Ovary (tissue), 7 donors: ENCODE measurements at regions not wholly inside any gene's neighbourhood (a gene's known extent, or its start where the extent isn't known, plus 50 kb on each side); places are given as distances from the start of the nearest gene placed in this dataset.

Experiments used
- DNase-seq, 5 donors: peaks; one replicate each; pipeline ENCODE4 v3.0.0-alpha.2; 2019 to 2020
- H3K27ac ChIP-seq, 2 donors: fragments of 200-600 bp; one replicate each; pipeline versions ENCODE4 v1.5.1 to v1.8.0; 2019 to 2022
- H3K27me3 ChIP-seq: fragments of 200-600 bp; one replicate; pipeline ENCODE4 v1.8.0; 2022
- H3K36me3 ChIP-seq: fragments of 200-600 bp; sonication (generic); one replicate; pipeline ENCODE4 v1.5.1; 2019
- H3K4me1 ChIP-seq: one replicate; pipeline ENCODE4 v1.8.1; 2013; ENCODE audit warnings: mild to moderate bottlenecking, moderate library complexity; ENCODE audit not compliant: insufficient read depth
- H3K4me3 ChIP-seq: fragments of 200-600 bp; sonication (generic); one replicate; pipeline ENCODE4 v1.5.1; 2017
- H3K9me3 ChIP-seq, 2 donors: fragments of 200-600 bp in 1 of 2; sonication (generic) in 1 of 2; one replicate each; pipeline versions ENCODE4 v1.5.1 to v1.8.1; 2013 to 2019; ENCODE audit warnings: mild to moderate bottlenecking in 1 of 2, moderate library complexity in 1 of 2
- EP300 ChIP-seq: sonication (generic); formaldehyde crosslinking; IDR thresholded peaks from one replicate; pipeline ENCODE4 v1.6.1; 2017; ENCODE audit warnings: antibody characterized with exemption
- POLR2A ChIP-seq: fragments of 450-650 bp; IDR thresholded peaks from one replicate; pipeline ENCODE4 v1.6.1; 2017; ENCODE audit warnings: antibody characterized with exemption, mild to moderate bottlenecking, moderate library complexity
- WGBS, 3 donors: extraction: QIAGEN DNeasy Blood & Tissue Kit in 1 of 3; methylation state at CpG; one replicate each; pipeline versions ENCODE4 v1.1.5 to v1.1.7; 2013 to 2017; 5-methylcytosine and 5-hydroxymethylcytosine counted together
- intact Hi-C, 4 donors: fragments of 100-400 bp; cut with DNase I; formaldehyde crosslinking; loops; one replicate each; pipeline versions ENCODE4 v1.11.0 to v1.15.1; 2022 to 2023
- TF ChIP-seq, protein P1 (sequence below), 3 donors: fragments of 450-650 bp in 2 of 3; fragments of 200-600 bp in 1 of 3; IDR thresholded peaks; one replicate each; pipeline versions ENCODE4 v1.5.1 to v1.8.0; 2016 to 2022; ENCODE audit warnings: antibody characterized with exemption in 3 of 3, mild to moderate bottlenecking in 1 of 3
- donor health status: DM: no; HTN: no; CAD: no; lungs with moderate emphysema.
- donor health status: DM: no; HTN: no; CAD: no.
- donor health status: Bipolar disorder and iron deficiency.
- donor health status: DM: no; HTN: no; CAD: no.
- donor health status: DM: yes; HTN: yes; CAD: no.

DNA sequence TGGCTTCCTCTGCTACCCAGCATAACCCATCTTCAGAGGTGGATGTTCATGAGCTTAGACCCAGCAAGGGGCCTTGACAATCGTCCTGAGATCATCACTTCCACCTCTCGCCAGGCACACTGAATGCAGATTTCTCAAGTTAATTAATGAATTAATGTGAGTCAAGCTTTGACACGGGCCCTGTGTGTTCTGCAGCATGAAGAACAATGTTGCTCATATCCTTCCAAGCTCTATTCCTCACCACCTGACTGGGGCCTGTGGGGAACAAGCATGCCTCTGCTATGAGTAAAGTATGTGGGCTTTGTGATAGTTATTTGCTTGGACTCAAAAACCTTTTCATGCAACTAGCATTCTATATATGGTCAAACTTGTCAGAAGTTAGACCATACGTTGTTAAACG is 122.0 kb downstream of the SEC16B start:
- 79 to 84% (median 82%) methylated on average over 5 of the region's 5 CpGs for WGBS, 3 donors
- Histone ChIP-seq H3K36me3 (no peaks in the 10 kb centered on the region), H3K9me3 (no peaks in the 10 kb centered on the region), H3K27ac (no peak overlapping the region), H3K4me3 (no peak overlapping the region), H3K4me1 (no peaks in the 10 kb centered on the region), H3K27me3 (no peaks in the 10 kb centered on the region)
- intact Hi-C loops = no loop called here
- TF ChIP-seq POLR2A (no peak), EP300 (no peak)
- TF ChIP-seq, protein P1, sequence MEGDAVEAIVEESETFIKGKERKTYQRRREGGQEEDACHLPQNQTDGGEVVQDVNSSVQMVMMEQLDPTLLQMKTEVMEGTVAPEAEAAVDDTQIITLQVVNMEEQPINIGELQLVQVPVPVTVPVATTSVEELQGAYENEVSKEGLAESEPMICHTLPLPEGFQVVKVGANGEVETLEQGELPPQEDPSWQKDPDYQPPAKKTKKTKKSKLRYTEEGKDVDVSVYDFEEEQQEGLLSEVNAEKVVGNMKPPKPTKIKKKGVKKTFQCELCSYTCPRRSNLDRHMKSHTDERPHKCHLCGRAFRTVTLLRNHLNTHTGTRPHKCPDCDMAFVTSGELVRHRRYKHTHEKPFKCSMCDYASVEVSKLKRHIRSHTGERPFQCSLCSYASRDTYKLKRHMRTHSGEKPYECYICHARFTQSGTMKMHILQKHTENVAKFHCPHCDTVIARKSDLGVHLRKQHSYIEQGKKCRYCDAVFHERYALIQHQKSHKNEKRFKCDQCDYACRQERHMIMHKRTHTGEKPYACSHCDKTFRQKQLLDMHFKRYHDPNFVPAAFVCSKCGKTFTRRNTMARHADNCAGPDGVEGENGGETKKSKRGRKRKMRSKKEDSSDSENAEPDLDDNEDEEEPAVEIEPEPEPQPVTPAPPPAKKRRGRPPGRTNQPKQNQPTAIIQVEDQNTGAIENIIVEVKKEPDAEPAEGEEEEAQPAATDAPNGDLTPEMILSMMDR (IDR thresholded peaks at IDR 0.05) = no peak
- no peak for DNase-seq

DNA sequence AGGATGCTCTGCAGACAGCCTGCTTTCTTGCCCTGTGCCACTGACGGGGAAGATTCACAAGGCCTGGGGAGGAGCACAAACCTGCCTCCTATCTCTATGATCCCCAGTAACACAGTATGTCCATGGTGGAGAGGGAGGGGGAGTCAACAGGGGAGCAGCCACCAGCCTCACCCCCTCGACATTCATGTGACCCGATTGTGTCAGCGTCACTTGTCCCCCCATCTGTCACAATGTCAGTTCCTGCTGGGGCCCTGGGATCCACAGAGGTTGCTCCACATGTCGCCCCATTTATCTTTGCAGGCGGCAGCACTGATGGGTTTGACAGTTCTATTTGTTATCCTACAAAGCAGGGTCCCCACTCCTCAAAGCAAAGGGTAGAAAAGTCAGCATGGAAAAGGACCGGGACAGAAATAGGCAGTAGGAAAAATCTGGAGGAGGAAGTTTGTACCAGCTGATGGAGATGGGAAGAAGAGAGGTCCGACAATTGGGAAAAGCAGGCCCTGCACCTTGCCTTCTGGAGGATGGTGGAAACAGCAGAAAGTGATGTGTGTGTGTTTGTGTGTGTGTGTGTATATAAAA is 130.9 kb downstream of the SEC16B start:
- no peak overlapping the region for H3K27ac ChIP-seq
- DNase-seq = no peak
- H3K9me3 ChIP-seq = no peaks in the 10 kb centered on the region
- intact Hi-C loops = no loop called here
- H3K36me3 ChIP-seq = no peaks in the 10 kb centered on the region
- 86 to 92% (median 88%) methylated on average over 8 of the region's 8 CpGs for WGBS, 3 donors
- no peak overlapping the region for H3K4me3 ChIP-seq
- no peaks in the 10 kb centered on the region for H3K4me1 ChIP-seq
- no peaks in the 10 kb centered on the region for H3K27me3 ChIP-seq
- TF ChIP-seq, protein P1 (IDR thresholded peaks at IDR 0.05) = no peak
- TF ChIP-seq EP300 = no peak
- no peak for TF ChIP-seq POLR2A

DNA sequence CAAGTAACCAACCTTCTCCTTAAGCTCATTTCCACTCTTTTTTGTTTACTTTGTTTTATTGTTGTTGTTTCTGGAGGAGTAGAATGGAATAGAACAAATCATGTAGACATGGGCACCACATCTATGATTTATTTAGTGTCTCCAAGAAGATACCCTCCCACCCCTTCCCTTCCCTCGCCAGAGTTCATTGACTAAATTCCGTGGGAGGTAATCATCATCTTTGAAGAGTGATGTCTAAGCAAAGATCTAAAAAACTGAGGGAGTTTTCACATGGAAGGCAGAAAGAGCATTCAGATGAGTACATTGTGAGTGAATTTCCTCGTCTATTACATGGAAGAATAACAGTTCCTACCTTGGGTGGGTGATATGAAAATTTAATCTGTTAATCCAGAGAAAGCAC is 136.2 kb downstream of the SEC16B start:
- Histone ChIP-seq H3K4me1 (no peaks in the 10 kb centered on the region), H3K27me3 (no peaks in the 10 kb centered on the region), H3K27ac (no peak overlapping the region), H3K4me3 (no peak overlapping the region), H3K9me3 (no peaks in the 10 kb centered on the region), H3K36me3 (no peaks in the 10 kb centered on the region)
- intact Hi-C loops = no loop called here
- WGBS, 3 donors = 56 to 68% (median 63%) methylated on average over 3 of the region's 3 CpGs
- no peak for DNase-seq
- TF ChIP-seq POLR2A = no peak
- no peak for TF ChIP-seq EP300
- TF ChIP-seq, protein P1 (IDR thresholded peaks at IDR 0.05) = no peak

DNA sequence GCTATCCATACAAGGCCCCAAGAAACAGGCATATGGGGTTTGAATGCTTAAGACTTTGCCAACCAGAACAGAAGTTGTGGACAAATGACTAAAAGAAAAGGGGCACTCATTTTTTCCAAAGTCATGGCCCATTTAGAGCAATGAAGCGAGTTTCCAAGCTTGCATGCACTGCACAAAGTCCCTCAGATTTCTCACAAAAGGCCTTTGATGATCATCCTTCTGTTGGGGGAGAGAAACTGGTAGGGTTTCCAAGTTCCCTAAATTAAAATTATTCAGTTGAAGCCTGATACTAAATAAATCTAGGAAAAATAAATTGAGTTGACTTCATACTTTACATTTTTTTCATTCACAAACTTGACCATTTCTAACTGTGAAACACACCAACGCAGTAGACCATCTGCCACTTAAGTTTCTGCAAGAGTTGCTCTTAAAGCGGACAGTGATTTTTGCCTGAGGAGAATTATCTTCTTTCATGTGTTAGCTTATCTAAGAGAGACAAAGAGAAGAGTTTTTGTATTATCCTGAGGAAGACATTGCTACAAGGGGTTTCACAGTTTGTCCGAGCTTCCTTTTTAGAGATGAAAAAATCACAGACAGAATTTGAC is 139.2 kb downstream of the SEC16B start:
- H3K36me3 ChIP-seq = no peaks in the 10 kb centered on the region
- intact Hi-C loops = no loop called here
- H3K9me3 ChIP-seq = no peaks in the 10 kb centered on the region
- no peaks in the 10 kb centered on the region for H3K27me3 ChIP-seq
- no peak overlapping the region for H3K27ac ChIP-seq
- DNase-seq = no peak
- no peak overlapping the region for H3K4me3 ChIP-seq
- TF ChIP-seq POLR2A = no peak
- TF ChIP-seq, protein P1 (IDR thresholded peaks at IDR 0.05) = no peak
- no peak for TF ChIP-seq EP300
- H3K4me1 ChIP-seq = no peaks in the 10 kb centered on the region
- 89 to 93% (median 91%) methylated on average over 4 of the region's 4 CpGs for WGBS, 3 donors
